ENCODE measurements at regions not wholly inside any gene's neighbourhood (a gene's known extent, or its start where the extent isn't known, plus 50 kb on each side); places are given as distances from the start of the nearest gene placed in this dataset.
"Not testable (repeated sequence)": the region's sequence is repeated elsewhere in the genome, so short reads cannot be mapped to it uniquely, and the experiment has no call there.

- H3K27ac ChIP-seq (ENCODE audit: low read depth in 2 of 2, low read length in 1 of 2); H3K9me3 ChIP-seq; H4K20me1 ChIP-seq (ENCODE audit: insufficient read depth); H3K36me3 ChIP-seq (replicated peaks in 1 of 2; ENCODE audit: control insufficient read depth in 1 of 2, insufficient read depth in 2 of 2, low read length in 1 of 2); H3K9ac ChIP-seq; H3K9me2 ChIP-seq; H3F3A ChIP-seq (replicated peaks; ENCODE audit: insufficient read depth); H3K4me2 ChIP-seq; H3K4me1 ChIP-seq (ENCODE audit: control insufficient read depth in 1 of 2, insufficient read depth in 2 of 2, low read depth in 1 of 2, low read length in 1 of 2); H3K4me3 ChIP-seq (ENCODE audit: low read depth in 2 of 2, low read length in 1 of 2); POLR2A ChIA-PET; H3K79me2 ChIP-seq (ENCODE audit: insufficient read depth); CTCF ChIA-PET; H2AFZ ChIP-seq (ENCODE audit: low read depth): not testable (repeated sequence)
- peak; percentile 0 for DNase-seq
- peaks cover 12% of the 10 kb centered on the region; the same call in 1 of the 2 replicates for H3K27me3 ChIP-seq (ENCODE audit: insufficient read depth)
- 71% methylated on average over 30 of the region's 30 CpGs for WGBS (ENCODE audit: low lambda C conversion rate)
Observed at GRCh38 chr15:22599526-22600320, 141.0 kb downstream of the GOLGA6L22 start.

GRCh38 chr15:22616976-22617375 is 158.3 kb downstream of the GOLGA6L22 start:
- DNase-seq; H3K36me3 ChIP-seq (replicated peaks in 1 of 2; ENCODE audit: control insufficient read depth in 1 of 2, insufficient read depth in 2 of 2, low read length in 1 of 2); H3F3A ChIP-seq (replicated peaks; ENCODE audit: insufficient read depth); H3K4me1 ChIP-seq (ENCODE audit: control insufficient read depth in 1 of 2, insufficient read depth in 2 of 2, low read depth in 1 of 2, low read length in 1 of 2); H3K9me3 ChIP-seq; H3K4me3 ChIP-seq (ENCODE audit: low read depth in 2 of 2, low read length in 1 of 2); H4K20me1 ChIP-seq (ENCODE audit: insufficient read depth); H3K27me3 ChIP-seq (ENCODE audit: insufficient read depth); H3K27ac ChIP-seq (ENCODE audit: low read depth in 2 of 2, low read length in 1 of 2); H3K79me2 ChIP-seq (ENCODE audit: insufficient read depth); H2AFZ ChIP-seq (ENCODE audit: low read depth); H3K9ac ChIP-seq; H3K9me2 ChIP-seq; CTCF ChIA-PET; H3K4me2 ChIP-seq; POLR2A ChIA-PET: not testable (repeated sequence)
- 5% methylated on average over 4 of the region's 9 CpGs for WGBS (ENCODE audit: low lambda C conversion rate)

- POLR2A ChIA-PET; H3K9ac ChIP-seq; H3K4me3 ChIP-seq (ENCODE audit: low read depth in 2 of 2, low read length in 1 of 2); H4K20me1 ChIP-seq (ENCODE audit: insufficient read depth); H3F3A ChIP-seq (replicated peaks; ENCODE audit: insufficient read depth); H3K4me1 ChIP-seq (ENCODE audit: control insufficient read depth in 1 of 2, insufficient read depth in 2 of 2, low read depth in 1 of 2, low read length in 1 of 2); CTCF ChIA-PET; H3K27me3 ChIP-seq (ENCODE audit: insufficient read depth); H3K79me2 ChIP-seq (ENCODE audit: insufficient read depth); H2AFZ ChIP-seq (ENCODE audit: low read depth); H3K9me2 ChIP-seq; DNase-seq; H3K4me2 ChIP-seq; H3K36me3 ChIP-seq (replicated peaks in 1 of 2; ENCODE audit: control insufficient read depth in 1 of 2, insufficient read depth in 2 of 2, low read length in 1 of 2); H3K27ac ChIP-seq (ENCODE audit: low read depth in 2 of 2, low read length in 1 of 2); H3K9me3 ChIP-seq: not testable (repeated sequence)
- 3% methylated on average over 3 of the region's 3 CpGs for WGBS (ENCODE audit: low lambda C conversion rate)
Observed at GRCh38 chr15:22631789-22632188, 154.7 kb upstream of the NIPA1 start.

- CTCF ChIA-PET; H3K36me3 ChIP-seq (replicated peaks in 1 of 2; ENCODE audit: control insufficient read depth in 1 of 2, insufficient read depth in 2 of 2, low read length in 1 of 2); H3K9me3 ChIP-seq; H3K27ac ChIP-seq (ENCODE audit: low read depth in 2 of 2, low read length in 1 of 2); H3K4me2 ChIP-seq; H3K9me2 ChIP-seq; DNase-seq; H3K79me2 ChIP-seq (ENCODE audit: insufficient read depth); POLR2A ChIA-PET; H4K20me1 ChIP-seq (ENCODE audit: insufficient read depth); H3K9ac ChIP-seq; H2AFZ ChIP-seq (ENCODE audit: low read depth); H3K27me3 ChIP-seq (ENCODE audit: insufficient read depth); H3K4me1 ChIP-seq (ENCODE audit: control insufficient read depth in 1 of 2, insufficient read depth in 2 of 2, low read depth in 1 of 2, low read length in 1 of 2); H3F3A ChIP-seq (replicated peaks; ENCODE audit: insufficient read depth); H3K4me3 ChIP-seq (ENCODE audit: low read depth in 2 of 2, low read length in 1 of 2): not testable (repeated sequence)
- WGBS (ENCODE audit: low lambda C conversion rate), result 33% methylated on average over 2 of the region's 2 CpGs
Observed at GRCh38 chr15:22639983-22640382, 146.5 kb upstream of the NIPA1 start.

- H3K9ac ChIP-seq; H4K20me1 ChIP-seq (ENCODE audit: insufficient read depth); H3K4me1 ChIP-seq (ENCODE audit: control insufficient read depth in 1 of 2, insufficient read depth in 2 of 2, low read depth in 1 of 2, low read length in 1 of 2); H3K27me3 ChIP-seq (ENCODE audit: insufficient read depth); DNase-seq; H3K4me2 ChIP-seq; H3K9me2 ChIP-seq; CTCF ChIA-PET; POLR2A ChIA-PET; H3K9me3 ChIP-seq; H3K36me3 ChIP-seq (replicated peaks in 1 of 2; ENCODE audit: control insufficient read depth in 1 of 2, insufficient read depth in 2 of 2, low read length in 1 of 2); H3K79me2 ChIP-seq (ENCODE audit: insufficient read depth); H3K27ac ChIP-seq (ENCODE audit: low read depth in 2 of 2, low read length in 1 of 2); H2AFZ ChIP-seq (ENCODE audit: low read depth); H3F3A ChIP-seq (replicated peaks; ENCODE audit: insufficient read depth); H3K4me3 ChIP-seq (ENCODE audit: low read depth in 2 of 2, low read length in 1 of 2): not testable (repeated sequence)
- 25% methylated on average over 4 of the region's 4 CpGs for WGBS (ENCODE audit: low lambda C conversion rate)
Observed at GRCh38 chr15:22649458-22649857, 137.0 kb upstream of the NIPA1 start.

- H3K4me1 ChIP-seq (ENCODE audit: control insufficient read depth in 1 of 2, insufficient read depth in 2 of 2, low read depth in 1 of 2, low read length in 1 of 2); H3K27me3 ChIP-seq (ENCODE audit: insufficient read depth); H3K27ac ChIP-seq (ENCODE audit: low read depth in 2 of 2, low read length in 1 of 2); H3F3A ChIP-seq (replicated peaks; ENCODE audit: insufficient read depth); DNase-seq; H2AFZ ChIP-seq (ENCODE audit: low read depth); H3K79me2 ChIP-seq (ENCODE audit: insufficient read depth); H4K20me1 ChIP-seq (ENCODE audit: insufficient read depth); H3K9me2 ChIP-seq; H3K9ac ChIP-seq; CTCF ChIA-PET; H3K36me3 ChIP-seq (replicated peaks in 1 of 2; ENCODE audit: control insufficient read depth in 1 of 2, insufficient read depth in 2 of 2, low read length in 1 of 2); H3K4me2 ChIP-seq; H3K4me3 ChIP-seq (ENCODE audit: low read depth in 2 of 2, low read length in 1 of 2); H3K9me3 ChIP-seq; POLR2A ChIA-PET: not testable (repeated sequence)
- WGBS (ENCODE audit: low lambda C conversion rate), result 46% methylated on average over 2 of the region's 2 CpGs
Observed at GRCh38 chr15:22651179-22651578, 135.3 kb upstream of the NIPA1 start.

All from SK-N-SH (cell line).